A204.1 (cell line): ENCODE measurements at regions not wholly inside any gene's neighbourhood (a gene's known extent, or its start where the extent isn't known, plus 50 kb on each side); places are given as distances from the start of the nearest gene placed in this dataset.
"Not testable (repeated sequence)": the region's sequence is repeated elsewhere in the genome, so short reads cannot be mapped to it uniquely, and the experiment has no call there.

ENCODE experiments used
- FAIRE-seq: peaks from 2 replicates; lab custom pipeline; 2012; peaks lifted over from hg19 to GRCh38; lab: Jason Lieb, UNC

DNA sequence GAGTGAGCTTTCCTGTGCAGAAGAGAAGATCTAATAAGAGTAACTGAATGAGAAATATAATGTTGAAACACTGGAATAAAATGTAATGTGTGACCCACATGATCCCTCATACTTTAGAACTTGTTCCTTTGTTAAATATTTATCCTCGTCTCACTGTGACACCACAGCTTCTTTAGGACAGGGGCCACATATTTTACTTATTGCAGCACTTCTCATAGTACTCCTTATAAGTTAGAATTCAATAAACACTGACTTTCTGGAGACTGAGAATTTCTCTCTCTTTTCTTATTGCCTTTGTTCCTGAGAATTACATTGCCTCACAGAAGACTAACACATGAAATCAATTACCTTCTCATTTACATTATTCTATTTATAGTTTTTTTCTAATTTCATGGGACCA lies 1234.6 kb upstream of the CHAC2 start:
- no peak for FAIRE-seq

DNA sequence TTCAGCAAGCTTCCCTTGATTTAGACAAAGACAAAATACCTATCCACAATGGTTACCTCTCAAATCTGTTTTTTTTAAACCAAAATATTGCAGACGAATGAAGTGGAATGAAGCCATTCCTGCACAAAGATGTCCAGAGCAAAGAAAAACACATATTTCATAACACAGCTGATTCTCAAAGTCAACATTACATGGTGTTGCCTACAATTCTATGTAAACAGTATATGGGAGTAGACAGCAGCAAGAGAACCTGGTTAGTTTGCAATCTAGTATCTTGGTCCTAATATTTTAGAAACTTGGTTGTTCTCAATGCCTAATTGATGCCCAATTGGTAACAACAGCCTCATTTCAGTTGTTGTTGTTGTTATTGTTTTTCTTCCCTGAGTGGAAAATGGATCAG lies 1240.9 kb upstream of the CHAC2 start:
- no peak for FAIRE-seq

DNA sequence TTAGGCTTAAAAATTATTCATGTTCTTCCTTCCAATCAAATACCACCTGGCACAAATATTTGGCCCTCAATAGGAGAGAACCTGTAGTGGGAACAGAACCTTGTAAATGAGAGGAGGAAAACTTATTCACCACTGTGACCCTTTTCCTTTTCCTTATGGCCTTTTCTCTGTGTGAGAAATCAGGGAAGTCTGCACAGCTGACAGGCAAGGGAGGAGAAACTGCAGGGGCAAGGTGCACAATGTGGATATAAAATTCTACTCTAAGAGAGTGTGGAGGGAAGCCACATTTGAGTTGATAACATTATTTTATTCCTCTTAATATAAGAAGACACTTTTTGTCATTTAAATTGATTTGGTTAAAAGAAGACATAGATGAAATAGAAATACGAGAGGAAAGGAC lies 1247.0 kb upstream of the CHAC2 start:
- FAIRE-seq = no peak

DNA sequence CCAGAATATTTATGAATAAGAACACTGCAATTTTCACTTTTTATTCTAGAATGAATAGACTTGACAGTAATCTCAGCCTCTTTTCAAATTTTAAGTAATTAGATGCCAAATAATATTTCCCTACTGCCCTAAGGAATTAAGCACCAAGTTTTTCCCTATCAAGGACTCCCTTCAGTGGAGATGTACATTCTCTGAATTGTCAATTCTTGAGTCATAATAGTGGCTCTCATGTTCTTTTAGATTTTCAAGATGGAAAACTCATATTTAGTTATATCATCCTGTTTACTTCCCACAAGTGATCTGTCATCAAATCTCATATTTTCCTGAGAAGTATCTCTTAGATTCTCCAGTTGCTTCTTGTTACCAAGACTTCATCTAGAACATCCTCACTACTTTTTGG lies 1248.9 kb upstream of the CHAC2 start:
- FAIRE-seq = no peak

DNA sequence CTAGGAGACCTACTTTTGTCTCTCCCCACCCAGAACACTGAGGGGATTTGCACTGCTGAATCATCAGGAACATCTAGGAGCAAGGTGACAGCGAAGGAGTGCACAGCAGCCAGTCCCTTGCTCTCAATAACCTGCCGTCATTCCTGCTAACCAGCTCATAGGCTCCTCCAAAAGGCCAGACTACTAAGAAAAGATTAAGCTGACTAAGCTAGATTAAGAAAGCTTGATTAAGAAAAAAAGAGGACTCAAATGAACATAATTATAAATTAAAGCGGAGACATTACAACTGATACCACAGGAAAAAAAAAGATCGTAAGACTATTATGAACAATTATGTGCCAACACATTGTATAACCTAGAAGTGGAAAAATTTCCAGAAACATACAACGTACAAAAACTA lies 1254.8 kb upstream of the CHAC2 start:
- FAIRE-seq = no peak

DNA sequence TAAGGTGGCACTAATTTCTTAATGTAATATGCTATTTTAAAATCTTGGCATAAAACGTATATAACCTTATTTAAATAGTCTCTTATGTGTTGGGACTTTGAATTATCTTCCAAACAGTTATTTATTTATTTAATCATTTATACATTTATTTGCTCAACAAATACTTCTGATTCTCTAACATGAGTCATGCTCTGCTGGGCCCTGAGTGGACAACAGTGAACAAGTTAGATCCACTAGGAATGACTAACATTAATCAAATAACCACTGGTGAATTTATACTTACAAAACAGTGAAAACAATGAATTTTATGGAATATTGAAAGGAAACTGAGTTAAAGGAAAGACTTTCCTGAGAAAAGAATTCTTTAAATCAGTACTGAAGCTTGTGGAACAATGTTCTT lies 1257.2 kb upstream of the CHAC2 start:
- FAIRE-seq = no peak

DNA sequence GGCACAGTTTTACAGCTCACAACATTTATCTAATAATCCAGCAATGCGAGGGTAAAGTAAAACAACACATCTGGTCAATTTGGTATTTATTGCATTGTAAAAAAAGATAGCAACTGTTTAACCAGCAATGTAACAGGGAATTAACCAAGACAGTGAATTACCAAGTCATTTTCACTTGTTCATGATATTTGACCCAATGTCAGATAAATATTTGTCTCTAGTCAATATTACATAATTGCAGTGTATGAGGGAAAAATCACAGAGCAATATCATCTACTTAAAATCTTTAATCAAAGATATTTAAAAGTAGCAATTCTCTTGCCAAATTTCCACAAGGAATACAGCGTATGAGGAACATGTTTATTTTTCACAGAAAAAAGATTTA lies 1265.1 kb upstream of the CHAC2 start:
- FAIRE-seq = no peak

DNA sequence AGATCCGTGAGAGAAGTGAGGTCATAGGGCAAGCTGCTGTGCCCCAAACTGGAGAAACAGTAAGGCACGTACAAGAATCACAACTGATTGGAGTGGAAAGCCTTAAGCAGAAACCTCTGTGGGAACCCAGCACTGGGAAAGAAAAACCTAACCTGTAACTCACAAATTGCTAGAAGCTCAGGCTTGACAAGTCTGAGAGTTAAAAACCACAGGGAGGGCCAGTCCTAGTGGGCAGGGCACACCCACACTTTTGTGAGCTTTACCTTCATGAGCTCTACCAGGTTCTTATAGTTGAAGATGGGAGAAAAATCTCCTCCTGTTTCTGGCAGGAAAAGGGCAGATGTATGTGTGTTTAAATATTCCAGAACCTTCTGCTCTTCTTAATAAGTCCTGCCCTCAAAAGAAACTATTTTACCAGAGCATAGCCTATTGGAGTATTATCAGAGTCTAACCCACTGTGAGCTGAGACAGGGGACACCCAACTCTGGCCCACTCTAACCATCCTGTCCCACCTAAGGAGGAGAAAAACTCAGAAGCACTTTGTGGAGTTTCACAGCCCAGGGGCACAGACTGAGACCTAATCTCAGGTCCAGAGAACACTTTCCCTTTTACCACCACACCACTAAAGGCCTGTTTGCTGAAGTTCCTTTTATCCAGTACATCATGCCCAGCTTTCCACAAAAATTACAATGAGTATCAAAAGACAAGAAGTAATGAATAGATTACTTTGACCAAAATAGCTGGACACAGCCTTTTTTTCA lies 1265.7 kb upstream of the CHAC2 start:
- no peak for FAIRE-seq

DNA sequence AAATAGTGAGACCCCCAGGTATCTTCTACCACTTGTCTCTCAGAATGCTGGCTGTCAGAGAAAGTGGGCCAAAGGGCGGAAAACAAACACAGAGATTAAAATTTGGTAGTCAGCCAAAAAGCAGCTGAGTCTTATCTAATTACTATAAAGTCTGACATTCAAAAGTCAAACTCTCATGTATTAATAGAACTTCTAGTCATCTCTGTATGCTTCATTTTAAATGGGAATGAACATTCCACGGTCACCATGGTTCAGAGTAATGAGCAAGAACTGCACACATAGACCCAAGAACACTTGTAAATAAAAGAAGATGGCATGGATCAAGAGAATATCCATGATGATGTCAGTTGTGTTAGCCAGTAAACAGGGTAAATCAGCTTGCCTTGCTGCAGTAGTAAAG lies 1267.0 kb upstream of the CHAC2 start:
- FAIRE-seq = no peak

DNA sequence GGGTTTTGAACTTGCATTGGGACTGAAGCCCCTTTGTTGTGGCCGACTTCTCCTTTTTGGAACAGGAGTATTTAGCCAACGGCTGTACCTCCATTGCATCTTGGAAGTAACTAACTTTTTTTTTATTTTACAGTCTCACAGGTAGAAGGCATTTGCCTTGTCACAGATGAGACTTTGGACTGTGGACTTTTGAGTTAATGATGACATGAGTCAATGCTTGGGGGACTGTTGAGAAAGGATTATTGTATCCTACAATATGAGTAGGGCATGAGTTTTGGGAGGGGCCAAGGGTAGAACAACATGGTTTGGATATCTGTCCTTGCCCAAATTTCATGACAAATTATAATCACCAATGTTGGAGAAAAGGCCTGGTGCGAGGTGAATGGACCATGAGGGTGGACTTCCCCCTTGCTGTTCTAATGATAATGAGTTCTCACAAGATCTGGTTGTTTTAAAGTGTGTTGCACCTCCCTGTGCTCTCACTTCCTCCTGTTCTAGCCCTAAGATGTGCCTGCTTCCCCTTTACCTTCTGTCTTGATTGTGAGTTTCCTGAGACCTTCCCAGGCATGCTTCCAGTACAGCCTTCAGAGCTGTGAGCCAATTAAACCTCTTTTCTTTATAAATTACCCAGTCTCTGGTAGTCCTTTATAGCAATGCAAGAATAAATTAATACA lies 1269.4 kb upstream of the CHAC2 start:
- FAIRE-seq = no peak

DNA sequence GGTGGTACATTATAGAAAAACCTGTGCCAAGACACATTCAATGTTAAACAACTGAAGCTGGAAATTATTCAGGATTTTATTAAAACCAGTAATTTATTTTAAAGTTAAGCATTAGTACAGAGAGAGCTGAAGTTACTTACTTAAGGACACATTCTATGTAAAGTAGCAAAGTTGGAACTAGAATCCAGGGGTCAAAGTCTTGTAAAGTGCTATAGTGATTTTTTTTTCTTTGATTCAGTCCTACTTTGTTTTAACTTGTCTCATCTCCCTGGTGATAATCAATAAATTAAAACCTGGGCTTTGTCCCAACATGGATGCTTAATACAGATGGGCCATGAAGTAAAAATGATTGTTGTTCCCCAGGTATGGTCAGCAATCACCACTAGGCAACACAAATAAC lies 1271.8 kb upstream of the CHAC2 start:
- FAIRE-seq = no peak

DNA sequence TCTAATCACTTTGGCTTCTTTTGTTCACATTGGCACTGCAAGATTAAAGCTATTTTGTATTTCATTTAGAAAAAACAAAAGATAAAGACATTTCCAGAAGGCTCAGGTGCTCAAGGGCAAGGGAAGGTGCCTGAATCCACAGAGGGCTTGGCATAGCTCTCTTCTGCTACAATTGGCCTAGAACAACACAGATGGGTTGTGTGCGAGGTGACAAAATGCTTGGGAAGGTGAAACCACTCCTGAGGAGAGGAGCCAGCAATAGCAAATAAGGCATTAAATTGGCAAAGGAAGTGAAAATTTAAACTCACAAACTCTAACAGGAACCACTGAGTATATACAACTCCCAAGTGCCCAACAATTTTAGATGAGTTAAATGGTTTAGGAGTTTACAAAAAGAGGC lies 1290.4 kb upstream of the CHAC2 start:
- FAIRE-seq = no peak

DNA sequence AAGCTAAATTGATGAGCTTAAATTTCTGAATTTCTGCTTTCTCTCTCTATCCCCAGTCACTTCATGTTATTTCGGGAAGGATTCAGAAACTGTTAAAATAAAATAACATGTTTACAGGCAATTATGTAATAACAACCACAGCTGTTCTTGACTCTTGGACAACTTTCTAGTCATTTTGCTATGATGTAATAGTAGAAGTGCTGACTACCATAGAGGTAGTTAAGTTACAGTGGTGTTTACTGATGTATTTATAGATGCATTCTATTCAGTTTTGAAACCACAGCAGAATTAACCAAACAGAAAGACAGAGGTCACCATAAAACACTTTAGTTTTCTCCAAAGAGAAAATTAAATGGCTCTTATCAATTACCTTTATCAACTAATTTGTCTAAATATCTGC lies 1292.0 kb upstream of the CHAC2 start:
- no peak for FAIRE-seq

DNA sequence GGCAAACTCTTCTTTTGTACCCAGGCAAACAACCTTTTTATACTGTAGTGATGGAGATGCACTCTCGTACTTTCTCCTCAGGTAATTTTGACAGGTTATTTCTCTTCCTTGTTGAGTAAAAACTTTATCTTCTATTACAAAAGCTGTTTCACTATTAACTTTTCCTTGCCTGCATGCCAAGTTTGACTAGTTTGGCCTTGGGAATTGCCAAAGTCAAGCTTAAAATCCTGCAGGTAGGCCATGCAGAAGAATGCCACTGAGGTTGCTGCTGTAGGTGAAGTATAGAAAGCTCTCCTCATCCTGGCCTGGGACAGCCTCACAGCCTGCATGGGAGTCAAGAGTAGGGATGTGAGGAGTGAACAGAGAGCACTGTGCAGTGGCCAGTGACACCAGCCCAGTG lies 1293.5 kb upstream of the CHAC2 start:
- no peak for FAIRE-seq

DNA sequence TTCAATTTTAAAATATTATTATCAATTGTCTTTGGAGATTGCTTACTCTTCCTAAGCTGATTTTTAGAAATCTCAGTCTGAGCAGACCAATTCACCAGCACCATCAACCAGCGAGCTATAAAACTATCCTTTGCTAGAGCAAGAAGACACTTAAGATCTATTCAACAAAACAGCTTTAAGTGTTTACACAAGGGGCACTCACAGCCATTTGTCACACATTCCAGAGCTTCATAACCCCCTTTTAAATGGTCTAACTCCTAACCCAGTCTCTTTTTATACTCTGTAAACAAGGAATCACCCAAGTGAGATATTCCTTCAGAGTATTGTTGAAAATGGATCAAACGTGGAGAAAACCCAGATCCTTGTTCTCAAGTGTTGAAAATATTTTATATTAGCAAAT lies 1294.1 kb upstream of the CHAC2 start:
- FAIRE-seq = no peak

DNA sequence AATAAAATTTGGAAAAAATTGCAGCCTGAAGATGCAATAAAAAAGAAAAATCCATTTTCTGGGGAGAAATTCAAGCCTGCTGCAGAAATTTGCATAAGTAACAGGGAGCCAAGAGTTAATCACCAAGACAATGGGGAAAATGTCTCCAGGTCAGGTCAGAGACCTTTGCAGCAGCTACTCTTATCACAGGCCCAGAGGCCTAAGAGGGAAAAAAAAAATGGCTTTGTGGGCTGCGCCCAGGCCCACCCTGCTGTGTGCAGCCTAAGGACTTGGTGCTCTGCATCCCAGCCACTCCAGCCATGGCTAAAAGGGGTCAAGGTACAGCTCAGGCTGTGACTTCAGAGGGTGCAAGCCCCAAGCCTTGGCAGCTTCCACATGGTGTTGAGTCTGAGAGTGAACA lies 1297.1 kb upstream of the CHAC2 start:
- FAIRE-seq = not testable (repeated sequence)

DNA sequence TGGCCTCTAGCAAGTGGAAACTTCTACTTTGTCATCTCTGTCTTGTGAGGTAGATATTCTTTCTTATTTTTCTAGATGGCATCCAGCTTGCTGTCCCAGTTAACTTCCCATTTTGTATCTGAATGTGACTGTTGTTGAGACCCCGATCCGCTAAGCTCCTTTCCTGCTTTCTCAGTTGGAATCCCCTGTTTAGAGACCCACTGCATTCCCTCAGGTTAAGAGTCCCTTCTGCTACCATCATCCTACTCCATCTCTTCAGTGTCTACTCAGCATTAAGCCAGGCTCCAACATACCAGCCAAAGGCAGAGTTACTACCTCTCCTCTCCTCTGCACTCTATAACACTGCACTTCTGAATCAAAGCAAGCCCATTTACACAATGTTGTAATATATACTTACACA lies 1300.4 kb upstream of the CHAC2 start:
- FAIRE-seq = no peak

DNA sequence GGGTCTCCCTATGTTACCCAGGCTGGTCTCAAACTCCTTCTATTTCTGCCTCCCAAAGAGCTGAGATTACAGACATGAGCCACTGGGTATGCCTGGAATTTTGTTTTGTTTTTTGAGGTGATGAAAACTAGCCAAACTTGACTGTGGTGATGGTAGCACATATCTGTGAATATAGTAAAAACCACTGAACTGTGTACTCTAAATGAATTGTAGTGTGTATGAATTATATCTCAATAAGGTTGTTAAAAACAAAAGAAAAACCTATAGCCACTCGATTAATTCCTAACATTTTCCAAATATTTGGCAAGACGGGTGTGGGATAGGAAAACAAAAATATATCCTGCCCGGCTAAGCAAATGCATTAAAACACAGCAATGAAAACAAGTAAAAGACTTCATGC lies 1302.3 kb upstream of the CHAC2 start:
- no peak for FAIRE-seq

DNA sequence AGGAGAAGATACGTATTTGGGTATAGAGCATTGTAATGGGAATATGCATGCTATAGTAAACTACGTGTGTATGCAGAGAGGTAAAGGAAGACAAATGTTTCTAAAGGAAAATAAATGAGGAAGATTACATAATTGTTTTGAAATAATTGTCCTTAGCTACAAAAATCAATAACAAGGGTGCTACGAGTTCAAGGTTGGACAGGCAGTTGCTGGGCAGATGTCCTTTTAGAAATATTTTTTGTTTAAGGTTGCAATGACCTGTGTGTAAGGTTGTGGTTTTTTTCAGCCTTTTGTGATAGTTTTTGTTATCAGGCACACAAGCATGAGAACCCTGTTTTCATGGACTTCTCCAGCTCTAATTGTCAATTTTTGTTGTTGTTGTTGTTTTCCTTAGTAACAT lies 1304.1 kb upstream of the CHAC2 start:
- no peak for FAIRE-seq

DNA sequence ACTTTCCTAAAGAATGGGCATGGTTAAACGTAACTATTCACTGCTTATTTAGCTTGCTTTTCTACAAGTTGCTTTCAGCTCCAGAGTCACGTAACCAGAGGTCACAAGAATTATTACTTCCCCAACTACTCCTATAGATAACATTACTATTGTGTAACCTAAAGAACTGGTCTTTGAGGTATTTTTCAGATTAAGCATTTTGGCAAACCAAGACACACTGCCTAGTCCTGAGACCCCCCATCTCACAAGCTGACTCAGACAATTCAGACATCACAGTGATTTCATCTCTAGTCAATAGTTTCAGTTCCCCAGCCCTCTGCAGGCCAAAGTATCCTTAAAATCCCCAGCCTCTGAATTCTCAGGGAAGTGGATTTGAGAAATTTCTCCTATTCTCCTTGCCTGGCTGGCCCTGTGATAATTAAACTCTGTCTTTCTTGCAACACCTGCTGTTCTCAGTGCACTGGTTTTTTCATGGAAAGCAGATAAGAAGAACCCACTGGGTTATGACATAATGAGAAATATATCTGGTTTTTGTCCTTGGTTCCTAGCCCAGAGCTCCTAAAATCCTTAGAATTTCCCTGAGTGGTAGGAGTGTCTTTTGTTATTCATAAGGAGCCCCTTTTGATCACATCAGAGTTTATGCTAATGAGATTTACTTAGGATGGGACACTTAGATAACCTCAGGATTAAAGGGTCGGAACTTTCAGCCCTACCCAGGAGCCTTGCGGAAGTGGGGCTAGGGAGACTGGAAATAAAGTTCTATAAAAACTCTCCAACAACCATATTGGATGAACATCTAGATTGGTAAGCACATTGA lies 1310.8 kb upstream of the CHAC2 start:
- FAIRE-seq = no peak

DNA sequence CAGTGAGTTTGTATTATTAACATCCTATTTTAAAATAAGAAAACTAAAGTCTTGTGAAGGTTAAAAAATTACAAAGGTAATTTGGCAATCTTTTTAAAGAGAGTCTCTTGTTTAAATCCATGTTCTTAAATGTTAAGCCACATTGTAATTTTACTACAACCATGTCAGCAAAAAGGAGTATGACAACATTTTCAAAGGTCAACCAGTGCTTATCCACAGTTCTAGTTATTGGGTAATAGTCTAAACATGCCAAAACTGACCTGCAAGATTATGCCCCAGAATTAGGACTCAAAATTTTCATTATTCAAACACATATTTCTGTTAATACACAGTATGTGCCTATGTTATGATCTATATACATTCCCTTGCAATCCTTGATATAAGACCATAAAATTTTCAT lies 1312.6 kb upstream of the CHAC2 start:
- FAIRE-seq = no peak

DNA sequence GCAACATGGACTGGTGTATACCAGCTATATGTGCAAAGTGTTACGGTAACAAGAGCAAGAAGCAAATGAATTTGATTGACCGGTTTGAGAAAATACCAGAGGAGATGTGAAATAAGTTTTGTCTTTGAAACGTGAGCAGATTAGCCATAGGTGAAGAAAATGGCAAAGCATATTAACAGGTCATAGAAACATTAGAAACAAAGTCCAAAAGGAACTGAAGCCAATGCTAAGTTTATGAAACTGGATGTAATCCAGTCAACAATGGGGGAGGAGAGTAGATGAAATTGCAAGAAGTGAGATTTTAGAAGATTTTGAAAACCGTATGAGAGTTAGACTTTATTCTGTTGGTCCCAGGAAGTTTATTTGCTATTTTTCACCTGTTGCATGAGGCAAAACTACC lies 1315.4 kb upstream of the CHAC2 start:
- FAIRE-seq = no peak

DNA sequence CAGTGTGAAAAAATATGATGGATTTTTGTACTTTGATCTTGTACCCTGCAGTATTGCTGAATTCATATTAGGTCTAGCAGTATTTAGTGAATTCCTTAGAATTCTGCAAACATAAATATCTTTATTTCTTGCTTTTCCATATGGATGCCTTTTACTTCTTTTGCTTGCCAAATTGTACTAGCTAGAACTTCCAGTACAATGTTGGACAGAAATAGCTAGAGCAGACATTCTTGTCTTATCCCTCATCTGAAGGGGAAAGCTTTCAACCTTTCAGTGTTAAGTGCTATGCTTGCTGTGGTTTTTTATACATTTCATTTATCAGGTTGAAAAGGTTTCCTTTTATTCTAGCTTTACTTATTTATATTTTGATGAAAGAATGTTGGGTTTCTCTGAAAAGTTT lies 1321.9 kb upstream of the CHAC2 start:
- no peak for FAIRE-seq

DNA sequence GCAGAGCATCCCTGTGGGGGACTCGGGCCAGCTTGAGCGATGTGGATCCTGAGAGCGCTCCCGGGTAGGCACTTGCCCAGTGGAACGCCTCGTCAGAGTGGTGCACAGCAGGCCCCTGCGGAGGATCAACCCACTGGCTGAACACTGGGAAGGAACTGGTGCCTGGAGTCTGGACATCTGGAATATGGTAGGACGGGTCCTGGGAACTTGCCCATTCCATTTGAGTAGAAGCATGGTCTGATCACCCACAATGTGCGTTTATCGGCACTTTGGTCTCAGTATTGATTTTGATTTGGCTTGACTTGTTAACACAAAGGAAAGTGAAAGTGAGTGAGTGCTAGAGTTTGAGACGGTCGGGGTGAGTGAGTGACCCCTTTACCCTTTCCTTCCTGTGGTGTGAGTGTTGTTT lies 1336.2 kb upstream of the CHAC2 start:
- FAIRE-seq = no peak
